Ovary (tissue), 7 donors: ENCODE measurements at regions not wholly inside any gene's neighbourhood (a gene's known extent, or its start where the extent isn't known, plus 50 kb on each side); places are given as distances from the start of the nearest gene placed in this dataset.

Experiments
- DNase-seq, 5 donors: peaks; one replicate each; pipeline ENCODE4 v3.0.0-alpha.2; 2019 to 2020
- H3K27ac ChIP-seq, 2 donors: fragments of 200-600 bp; one replicate each; pipeline versions ENCODE4 v1.5.1 to v1.8.0; 2019 to 2022
- H3K27me3 ChIP-seq: fragments of 200-600 bp; one replicate; pipeline ENCODE4 v1.8.0; 2022
- H3K36me3 ChIP-seq: fragments of 200-600 bp; sonication (generic); one replicate; pipeline ENCODE4 v1.5.1; 2019
- H3K4me1 ChIP-seq: one replicate; pipeline ENCODE4 v1.8.1; 2013; ENCODE audit warnings: mild to moderate bottlenecking, moderate library complexity; ENCODE audit not compliant: insufficient read depth
- H3K4me3 ChIP-seq: fragments of 200-600 bp; sonication (generic); one replicate; pipeline ENCODE4 v1.5.1; 2017
- H3K9me3 ChIP-seq, 2 donors: fragments of 200-600 bp in 1 of 2; sonication (generic) in 1 of 2; one replicate each; pipeline versions ENCODE4 v1.5.1 to v1.8.1; 2013 to 2019; ENCODE audit warnings: mild to moderate bottlenecking in 1 of 2, moderate library complexity in 1 of 2
- EP300 ChIP-seq: sonication (generic); formaldehyde crosslinking; IDR thresholded peaks from one replicate; pipeline ENCODE4 v1.6.1; 2017; ENCODE audit warnings: antibody characterized with exemption
- POLR2A ChIP-seq: fragments of 450-650 bp; IDR thresholded peaks from one replicate; pipeline ENCODE4 v1.6.1; 2017; ENCODE audit warnings: antibody characterized with exemption, mild to moderate bottlenecking, moderate library complexity
- WGBS, 3 donors: extraction: QIAGEN DNeasy Blood & Tissue Kit in 1 of 3; methylation state at CpG; one replicate each; pipeline versions ENCODE4 v1.1.5 to v1.1.7; 2013 to 2017; 5-methylcytosine and 5-hydroxymethylcytosine counted together
- intact Hi-C, 4 donors: fragments of 100-400 bp; cut with DNase I; formaldehyde crosslinking; loops; one replicate each; pipeline versions ENCODE4 v1.11.0 to v1.15.1; 2022 to 2023
- TF ChIP-seq, protein P1 (sequence below), 3 donors: fragments of 450-650 bp in 2 of 3; fragments of 200-600 bp in 1 of 3; IDR thresholded peaks; one replicate each; pipeline versions ENCODE4 v1.5.1 to v1.8.0; 2016 to 2022; ENCODE audit warnings: antibody characterized with exemption in 3 of 3, mild to moderate bottlenecking in 1 of 3
- donor health status: DM: no; HTN: no; CAD: no; lungs with moderate emphysema.
- donor health status: DM: no; HTN: no; CAD: no.
- donor health status: Bipolar disorder and iron deficiency.
- donor health status: DM: no; HTN: no; CAD: no.
- donor health status: DM: yes; HTN: yes; CAD: no.

DNA sequence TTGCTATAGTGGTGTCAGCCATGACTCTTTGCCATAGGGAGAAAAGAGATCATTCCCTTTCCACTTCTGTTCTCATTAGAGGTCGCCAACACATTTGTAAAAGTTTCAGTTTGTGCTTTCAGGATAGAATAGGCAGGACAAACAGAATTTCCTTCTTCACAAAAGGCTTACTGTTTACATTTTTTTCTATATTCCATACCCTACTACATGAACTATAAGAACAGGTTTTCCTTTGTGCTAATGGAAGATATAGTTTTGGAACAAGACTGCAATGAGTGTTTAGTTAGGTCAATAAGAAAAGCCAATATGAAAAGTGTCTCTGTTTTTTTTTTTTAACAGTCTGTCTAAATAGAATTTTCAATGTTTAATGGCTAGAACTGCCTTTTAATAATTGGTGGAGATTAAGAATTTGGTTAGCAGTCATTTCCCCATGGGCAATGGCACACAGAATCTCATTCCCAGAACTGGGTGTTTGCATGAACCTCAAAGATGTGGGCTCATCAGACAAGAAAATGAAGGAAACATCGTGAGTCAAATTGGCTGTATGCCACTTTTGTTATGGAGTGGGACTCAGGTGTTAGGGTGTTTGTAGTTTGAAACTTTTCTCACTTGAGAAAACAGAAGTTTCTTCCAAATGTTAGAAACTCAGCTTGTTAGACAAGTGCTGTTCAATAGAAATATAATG lies 75.2 kb upstream of the PRLR start:
- TF ChIP-seq, protein P1, sequence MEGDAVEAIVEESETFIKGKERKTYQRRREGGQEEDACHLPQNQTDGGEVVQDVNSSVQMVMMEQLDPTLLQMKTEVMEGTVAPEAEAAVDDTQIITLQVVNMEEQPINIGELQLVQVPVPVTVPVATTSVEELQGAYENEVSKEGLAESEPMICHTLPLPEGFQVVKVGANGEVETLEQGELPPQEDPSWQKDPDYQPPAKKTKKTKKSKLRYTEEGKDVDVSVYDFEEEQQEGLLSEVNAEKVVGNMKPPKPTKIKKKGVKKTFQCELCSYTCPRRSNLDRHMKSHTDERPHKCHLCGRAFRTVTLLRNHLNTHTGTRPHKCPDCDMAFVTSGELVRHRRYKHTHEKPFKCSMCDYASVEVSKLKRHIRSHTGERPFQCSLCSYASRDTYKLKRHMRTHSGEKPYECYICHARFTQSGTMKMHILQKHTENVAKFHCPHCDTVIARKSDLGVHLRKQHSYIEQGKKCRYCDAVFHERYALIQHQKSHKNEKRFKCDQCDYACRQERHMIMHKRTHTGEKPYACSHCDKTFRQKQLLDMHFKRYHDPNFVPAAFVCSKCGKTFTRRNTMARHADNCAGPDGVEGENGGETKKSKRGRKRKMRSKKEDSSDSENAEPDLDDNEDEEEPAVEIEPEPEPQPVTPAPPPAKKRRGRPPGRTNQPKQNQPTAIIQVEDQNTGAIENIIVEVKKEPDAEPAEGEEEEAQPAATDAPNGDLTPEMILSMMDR (IDR thresholded peaks at IDR 0.05) = no peak
- TF ChIP-seq POLR2A = no peak
- Histone ChIP-seq H3K27ac (no peak overlapping the region), H3K27me3 (no peaks in the 10 kb centered on the region), H3K36me3 (no peaks in the 10 kb centered on the region), H3K9me3 (no peaks in the 10 kb centered on the region), H3K4me3 (no peak overlapping the region), H3K4me1 (peaks cover 2% of the 10 kb centered on the region)
- no peak for DNase-seq
- intact Hi-C loops = no loop called here
- WGBS, 3 donors = 80 to 88% (median 83%) methylated on average over 2 of the region's 2 CpGs

DNA sequence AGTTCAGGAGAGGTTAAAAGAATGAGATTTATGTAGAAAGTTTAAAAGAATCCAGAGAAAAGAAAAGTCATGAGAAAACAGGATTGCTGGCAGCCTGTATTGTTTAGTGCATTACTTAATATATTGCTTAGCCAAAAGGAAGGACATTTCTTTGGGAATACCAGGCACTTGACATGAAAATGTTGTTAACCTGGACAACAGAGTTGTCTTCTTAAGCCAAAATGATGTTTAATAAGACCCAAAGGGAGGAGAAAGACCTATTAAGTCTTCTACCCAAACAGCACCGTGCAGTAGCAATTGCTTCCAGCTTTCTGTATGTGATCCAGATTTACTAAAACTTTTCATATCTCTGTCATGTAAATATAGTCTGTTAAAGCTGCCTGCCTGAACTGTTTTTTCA lies 74.0 kb upstream of the PRLR start:
- Histone ChIP-seq H3K27me3 (no peaks in the 10 kb centered on the region), H3K27ac (no peak overlapping the region), H3K9me3 (no peaks in the 10 kb centered on the region), H3K4me3 (no peak overlapping the region), H3K4me1 (peaks cover 2% of the 10 kb centered on the region), H3K36me3 (no peaks in the 10 kb centered on the region)
- WGBS, 3 donors = 6 to 21% (median 7%) methylated on average over 1 of the region's 1 CpG
- TF ChIP-seq EP300 (no peak), POLR2A (no peak)
- TF ChIP-seq, protein P1 (IDR thresholded peaks at IDR 0.05) = no peak
- intact Hi-C loops = no loop called here
- DNase-seq = no peak

DNA sequence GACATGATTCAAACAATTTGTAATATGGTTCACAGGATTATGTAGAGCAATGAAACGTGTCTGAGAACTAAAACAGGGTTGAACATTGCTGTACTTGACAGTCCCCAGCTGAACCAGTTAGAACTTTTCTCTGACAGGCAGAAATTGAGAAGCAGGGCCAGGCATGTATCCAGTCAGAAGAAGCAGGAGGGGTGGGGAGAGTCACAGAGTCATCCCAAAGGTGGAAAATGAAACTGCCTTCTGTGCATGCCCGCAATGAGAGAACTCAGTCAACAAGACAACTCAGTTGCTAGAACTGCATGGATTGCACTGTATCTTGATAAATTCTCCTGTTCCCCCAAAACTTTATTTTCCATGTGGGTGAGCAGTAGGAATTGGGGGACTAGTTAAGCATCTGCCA lies 72.9 kb upstream of the PRLR start:
- Histone ChIP-seq H3K4me3 (no peak overlapping the region), H3K9me3 (no peaks in the 10 kb centered on the region), H3K36me3 (no peaks in the 10 kb centered on the region), H3K4me1 (peaks cover 2% of the 10 kb centered on the region), H3K27ac (no peak overlapping the region), H3K27me3 (no peaks in the 10 kb centered on the region)
- 87 to 97% (median 91%) methylated on average over 2 of the region's 2 CpGs for WGBS, 3 donors
- intact Hi-C loops = no loop called here
- TF ChIP-seq POLR2A = no peak
- TF ChIP-seq EP300 = no peak
- TF ChIP-seq, protein P1 (IDR thresholded peaks at IDR 0.05) = no peak
- DNase-seq = no peak

DNA sequence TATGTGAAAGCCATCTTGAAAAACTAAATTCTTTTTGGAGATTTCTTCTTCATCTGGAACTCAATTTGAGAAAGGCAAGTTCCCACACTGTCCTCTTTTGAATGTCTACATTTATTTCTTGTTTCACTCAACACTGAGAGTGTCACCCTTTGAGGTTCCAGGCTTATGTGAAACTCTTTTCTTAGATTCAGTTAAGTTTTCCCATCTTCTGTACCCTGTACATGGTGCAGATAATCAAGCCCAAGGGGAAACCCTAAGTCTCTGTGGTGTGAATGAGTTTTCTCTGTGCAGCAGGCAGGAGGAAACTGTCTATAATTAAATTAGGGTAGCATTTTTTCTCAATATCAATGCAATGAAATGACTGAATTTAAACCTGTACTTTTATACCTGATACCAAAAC lies 72.3 kb upstream of the PRLR start:
- no peaks in the 10 kb centered on the region for H3K36me3 ChIP-seq
- H3K27me3 ChIP-seq = no peaks in the 10 kb centered on the region
- no peak overlapping the region for H3K4me3 ChIP-seq
- H3K9me3 ChIP-seq = no peaks in the 10 kb centered on the region
- TF ChIP-seq POLR2A (no peak), EP300 (no peak)
- TF ChIP-seq, protein P1 (IDR thresholded peaks at IDR 0.05) = no peak
- intact Hi-C loops = no loop called here
- H3K4me1 ChIP-seq = peaks cover 2% of the 10 kb centered on the region
- H3K27ac ChIP-seq = no peak overlapping the region
- DNase-seq = no peak
